ENCODE measurements at regions not wholly inside any gene's neighbourhood (a gene's known extent, or its start where the extent isn't known, plus 50 kb on each side); places are given as distances from the start of the nearest gene placed in this dataset.

DNA sequence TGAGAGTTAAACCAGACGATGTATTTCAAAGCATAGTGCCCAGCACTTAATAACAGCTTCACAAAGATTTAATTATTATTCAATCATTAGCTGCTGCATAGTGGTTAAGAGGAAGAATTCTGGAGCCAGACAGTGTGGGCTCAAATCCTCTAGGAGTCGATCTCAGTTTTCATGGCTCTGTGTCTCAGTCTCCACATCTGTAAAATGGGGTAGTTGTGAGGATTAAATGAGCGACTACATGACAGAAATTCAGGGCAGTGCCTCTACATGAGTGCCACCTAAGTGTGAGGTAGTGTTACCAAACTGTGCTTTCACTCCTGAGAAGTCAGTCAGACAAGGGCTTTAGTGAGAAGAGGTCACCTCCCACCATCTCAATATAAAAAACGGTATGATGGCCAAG lies 81.7 kb upstream of the FGFR2 start:
- H3K9ac ChIP-seq (ENCODE audit: low read length), result no peak overlapping the region
- H3K79me2 ChIP-seq (ENCODE audit: low read length), result no peaks in the 10 kb centered on the region
- H4K20me1 ChIP-seq (ENCODE audit: insufficient read depth, low read length), result no peaks in the 10 kb centered on the region
- no peak for DNase-seq
- H3K9me3 ChIP-seq (replicated peaks; ENCODE audit: insufficient read depth, low read length), result no peaks in the 10 kb centered on the region
- TF ChIP-seq EZH2phosphoT487 (IDR thresholded peaks at IDR 0.05; ENCODE audit: low read length), result no peak
- TF ChIP-seq EZH2 (optimal IDR thresholded peaks at IDR 0.05; ENCODE audit: low read depth, low read length), result no peak
- TF ChIP-seq CTCF (IDR thresholded peaks at IDR 0.05; ENCODE audit: low read length), result no peak
- H3F3A ChIP-seq (ENCODE audit: insufficient read depth, low read length), result no peaks in the 10 kb centered on the region
- no peaks in the 10 kb centered on the region for H3K27me3 ChIP-seq (replicated peaks; ENCODE audit: insufficient read depth, low read length)
- H3K4me1 ChIP-seq (ENCODE audit: low read length), result no peaks in the 10 kb centered on the region
- H3K36me3 ChIP-seq (replicated peaks; ENCODE audit: insufficient read depth, low read length), result no peaks in the 10 kb centered on the region
- H3K9me2 ChIP-seq (replicated peaks; ENCODE audit: insufficient read depth, low read length), result no peaks in the 10 kb centered on the region
- H2AFZ ChIP-seq (ENCODE audit: low read length), result no peak overlapping the region
- no peak overlapping the region for H3K4me2 ChIP-seq (ENCODE audit: low read depth, low read length)
- H3K27ac ChIP-seq (ENCODE audit: low read length), result no peak overlapping the region
- no peak overlapping the region for H3K4me3 ChIP-seq (ENCODE audit: low read length)

GRCh38 chr10:121678631-121679174 lies 80.5 kb upstream of the FGFR2 start:
- Histone ChIP-seq H3K9me3 (replicated peaks; ENCODE audit: insufficient read depth, low read length) (no peaks in the 10 kb centered on the region), H3K4me3 (ENCODE audit: low read length) (no peak overlapping the region), H3K79me2 (ENCODE audit: low read length) (no peaks in the 10 kb centered on the region), H3K4me1 (ENCODE audit: low read length) (no peaks in the 10 kb centered on the region), H3K9me2 (replicated peaks; ENCODE audit: insufficient read depth, low read length) (no peaks in the 10 kb centered on the region), H3K36me3 (replicated peaks; ENCODE audit: insufficient read depth, low read length) (no peaks in the 10 kb centered on the region), H3K9ac (ENCODE audit: low read length) (no peak overlapping the region), H2AFZ (ENCODE audit: low read length) (no peak overlapping the region), H3K4me2 (ENCODE audit: low read depth, low read length) (no peak overlapping the region), H4K20me1 (ENCODE audit: insufficient read depth, low read length) (no peaks in the 10 kb centered on the region), H3K27me3 (replicated peaks; ENCODE audit: insufficient read depth, low read length) (no peaks in the 10 kb centered on the region), H3K27ac (ENCODE audit: low read length) (no peak overlapping the region), H3F3A (ENCODE audit: insufficient read depth, low read length) (no peaks in the 10 kb centered on the region)
- no peak for DNase-seq
- TF ChIP-seq EZH2phosphoT487 (IDR thresholded peaks at IDR 0.05; ENCODE audit: low read length) (no peak), CTCF (IDR thresholded peaks at IDR 0.05; ENCODE audit: low read length) (no peak), EZH2 (optimal IDR thresholded peaks at IDR 0.05; ENCODE audit: low read depth, low read length) (no peak)

- Histone ChIP-seq H3K27ac (ENCODE audit: low read length) (no peak overlapping the region), H3K9me2 (replicated peaks; ENCODE audit: insufficient read depth, low read length) (no peaks in the 10 kb centered on the region), H3K36me3 (replicated peaks; ENCODE audit: insufficient read depth, low read length) (no peaks in the 10 kb centered on the region), H3K4me3 (ENCODE audit: low read length) (no peak overlapping the region), H3K9ac (ENCODE audit: low read length) (no peak overlapping the region), H3K4me2 (ENCODE audit: low read depth, low read length) (no peak overlapping the region), H3F3A (ENCODE audit: insufficient read depth, low read length) (no peaks in the 10 kb centered on the region), H3K9me3 (replicated peaks; ENCODE audit: insufficient read depth, low read length) (no peaks in the 10 kb centered on the region), H4K20me1 (ENCODE audit: insufficient read depth, low read length) (no peaks in the 10 kb centered on the region), H3K4me1 (ENCODE audit: low read length) (no peaks in the 10 kb centered on the region), H3K79me2 (ENCODE audit: low read length) (no peaks in the 10 kb centered on the region), H3K27me3 (replicated peaks; ENCODE audit: insufficient read depth, low read length) (no peaks in the 10 kb centered on the region), H2AFZ (ENCODE audit: low read length) (no peak overlapping the region)
- no peak for DNase-seq
- TF ChIP-seq EZH2 (optimal IDR thresholded peaks at IDR 0.05; ENCODE audit: low read depth, low read length), result no peak
- TF ChIP-seq CTCF (IDR thresholded peaks at IDR 0.05; ENCODE audit: low read length), result no peak
- TF ChIP-seq EZH2phosphoT487 (IDR thresholded peaks at IDR 0.05; ENCODE audit: low read length), result no peak
Observed at GRCh38 chr10:121677880-121678279, 79.6 kb upstream of the FGFR2 start.
